ENCODE measurements at regions not wholly inside any gene's neighbourhood (a gene's known extent, or its start where the extent isn't known, plus 50 kb on each side); places are given as distances from the start of the nearest gene placed in this dataset.
A peak's percentile ranks its signal among the peaks of the same experiment; 100 is the strongest.
"Not testable (repeated sequence)": the region's sequence is repeated elsewhere in the genome, so short reads cannot be mapped to it uniquely, and the experiment has no call there.

- DNase-seq: no peak
Observed at GRCh38 chr11:49316180-49316579, 107.8 kb upstream of the FOLH1 start.

GRCh38 chr11:49303080-49303479 is 94.7 kb upstream of the FOLH1 start:
- DNase-seq: no peak

- DNase-seq: no peak
Observed at GRCh38 chr11:49302360-49302759, 94.0 kb upstream of the FOLH1 start.

GRCh38 chr11:49298017-49298416 is 89.6 kb upstream of the FOLH1 start:
- DNase-seq: not testable (repeated sequence)

GRCh38 chr11:49283911-49284310 is 75.5 kb upstream of the FOLH1 start:
- peak; percentile 1 for DNase-seq

- DNase-seq: peak; percentile 23
Observed at GRCh38 chr11:49283282-49283681, 74.9 kb upstream of the FOLH1 start.

GRCh38 chr11:49282125-49282524 is 73.7 kb upstream of the FOLH1 start:
- DNase-seq: not testable (repeated sequence)

- not testable (repeated sequence) for DNase-seq
Observed at GRCh38 chr11:49277951-49278350, 69.5 kb upstream of the FOLH1 start.
